GM18505 (cell line): ENCODE measurements at regions not wholly inside any gene's neighbourhood (a gene's known extent, or its start where the extent isn't known, plus 50 kb on each side); places are given as distances from the start of the nearest gene placed in this dataset.

Experiments
- ATAC-seq: cut with Tn5 transposase; IDR thresholded peaks from one replicate; pipeline ENCODE4 v1.9.1; 2021; ENCODE audit not compliant: unreplicated experiment
- POLR2A ChIP-seq: IDR thresholded peaks from 4 replicates; pipeline ENCODE4 v1.6.1; 2011; ENCODE audit warnings: borderline replicate concordance; ENCODE audit not compliant: insufficient read depth, insufficient read length; ENCODE audit errors: extremely low read depth

DNA sequence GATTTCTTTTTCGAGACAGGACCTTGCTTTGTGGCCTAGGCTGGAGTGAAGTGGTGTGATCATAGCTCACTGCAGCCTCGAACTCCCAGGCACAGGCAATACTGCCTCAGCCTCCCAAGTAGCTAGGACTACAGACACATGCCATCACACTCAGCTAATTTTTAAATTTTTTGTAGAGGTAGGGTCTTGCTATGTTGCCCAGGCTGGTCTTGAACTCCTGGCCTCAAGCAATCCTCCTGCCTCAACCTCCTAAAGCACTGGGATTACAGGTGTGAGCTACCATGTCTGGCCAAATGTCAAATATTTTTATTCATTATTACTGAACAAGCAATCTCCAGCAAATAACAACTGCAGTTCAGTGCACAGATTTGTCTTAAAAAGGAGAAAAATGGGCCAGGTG, 131.7 kb upstream of the IFNGR1 start:
- TF ChIP-seq POLR2A = no peak
- ATAC-seq = no peak

- no peak for TF ChIP-seq POLR2A
- ATAC-seq = no peak
These were observed 131.0 kb upstream of the IFNGR1 start for GRCh38 chr6:137349856-137350830.

GRCh38 chr6:137348777-137349176, 129.6 kb upstream of the IFNGR1 start:
- no peak for ATAC-seq
- no peak for TF ChIP-seq POLR2A

- TF ChIP-seq POLR2A = no peak
- ATAC-seq = no peak
These were observed 124.1 kb upstream of the IFNGR1 start for GRCh38 chr6:137343241-137343640.

- TF ChIP-seq POLR2A = no peak
These were observed 123.5 kb upstream of the IFNGR1 start for GRCh38 chr6:137342607-137343190.

GRCh38 chr6:137341681-137342195, 122.6 kb upstream of the IFNGR1 start:
- ATAC-seq = no peak
- no peak for TF ChIP-seq POLR2A

More at GRCh38 chr6:137342607-137343190, 123.5 kb upstream of the IFNGR1 start:
- ATAC-seq = no peak

- no peak for TF ChIP-seq POLR2A
- no peak for ATAC-seq
These were observed 120.9 kb upstream of the IFNGR1 start for GRCh38 chr6:137339929-137340559.

DNA sequence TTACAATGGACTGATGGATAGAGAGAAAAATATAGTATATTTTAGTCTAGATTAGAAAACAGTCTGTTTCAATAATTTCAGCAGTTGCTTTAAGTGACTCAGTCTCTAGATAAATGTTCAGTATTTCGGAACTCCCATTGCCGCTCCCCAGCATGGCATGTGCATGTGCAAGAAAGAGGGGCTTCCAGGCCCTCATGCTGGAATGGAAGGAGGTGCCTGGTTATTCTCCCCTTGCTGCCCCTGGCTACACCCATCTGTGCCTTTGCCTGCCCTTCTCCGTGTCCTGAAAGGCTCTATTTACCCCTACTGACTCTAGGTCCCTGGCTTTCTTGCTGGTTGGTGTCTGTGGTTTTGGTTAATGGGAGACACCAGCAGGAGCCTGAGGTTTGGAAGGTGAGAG, 115.7 kb upstream of the IFNGR1 start:
- TF ChIP-seq POLR2A = no peak
- ATAC-seq = no peak

DNA sequence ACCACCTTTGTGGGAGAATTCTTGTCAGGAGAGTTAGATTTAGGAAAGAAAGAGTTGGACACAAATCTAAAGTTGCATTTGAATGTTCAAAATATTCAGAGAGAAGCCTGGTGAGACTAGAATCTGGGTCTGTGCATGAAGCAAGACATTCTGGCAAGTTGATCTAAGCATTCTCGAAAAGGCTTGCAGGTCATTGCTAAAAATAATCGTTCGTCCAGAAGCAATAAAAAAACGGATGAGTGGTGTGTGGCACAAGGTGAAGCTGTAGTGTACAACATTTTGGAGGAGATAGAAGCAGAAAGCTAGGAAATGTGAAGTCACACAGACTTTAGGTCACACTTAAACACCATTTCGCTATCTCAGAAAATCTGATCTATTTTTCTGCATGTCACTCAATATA, 114.9 kb upstream of the IFNGR1 start:
- no peak for TF ChIP-seq POLR2A
- ATAC-seq = no peak

DNA sequence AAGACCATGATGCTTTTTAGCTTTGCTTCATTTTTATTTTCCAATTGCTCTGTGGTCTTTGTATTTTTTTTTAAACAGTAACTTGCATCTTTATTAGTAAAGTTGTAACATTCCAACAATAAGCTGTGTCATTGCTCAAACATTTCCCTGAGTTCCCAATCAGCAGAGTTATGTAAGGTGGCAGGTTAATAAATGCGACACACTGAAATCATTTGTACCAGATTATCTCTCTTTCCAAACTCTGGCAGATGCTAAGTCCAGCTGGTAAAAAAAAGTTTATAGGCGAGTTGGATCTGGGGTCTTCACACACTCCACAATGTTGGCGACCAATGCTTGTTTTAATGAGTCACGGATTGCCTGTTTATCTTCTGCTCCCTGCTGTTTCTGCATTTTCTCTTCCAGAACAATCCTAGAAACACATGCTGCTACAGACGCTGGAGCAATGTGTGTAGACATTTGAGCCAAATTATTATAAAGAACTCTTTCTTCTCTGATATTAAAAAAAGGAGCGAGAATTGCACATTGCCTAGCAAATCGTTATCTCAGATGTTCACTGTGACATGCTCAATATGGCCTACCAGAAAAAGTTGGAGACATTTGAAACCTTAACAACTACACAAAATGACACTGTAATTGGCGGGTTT, 113.6 kb upstream of the IFNGR1 start:
- ATAC-seq = no peak
- TF ChIP-seq POLR2A = no peak

DNA sequence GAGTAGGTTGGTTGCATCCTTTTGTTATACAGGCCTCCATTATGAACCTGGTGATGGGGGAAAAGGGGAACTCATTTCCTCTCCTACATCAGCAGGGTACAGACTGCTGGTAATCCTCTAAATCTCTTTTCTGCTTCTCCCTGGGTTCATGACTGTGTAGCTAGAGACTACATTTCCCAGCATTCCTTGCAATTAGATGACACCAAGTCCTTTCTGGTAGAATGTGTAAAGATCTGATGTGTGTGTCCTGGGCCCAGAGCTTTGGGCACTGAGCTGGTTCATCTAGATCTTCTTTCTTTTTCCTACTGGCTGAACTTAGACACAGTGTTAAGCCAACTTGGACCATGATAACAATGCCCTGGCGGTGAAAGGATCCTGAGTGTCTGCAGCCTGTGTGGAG, 104.7 kb upstream of the IFNGR1 start:
- no peak for ATAC-seq

DNA sequence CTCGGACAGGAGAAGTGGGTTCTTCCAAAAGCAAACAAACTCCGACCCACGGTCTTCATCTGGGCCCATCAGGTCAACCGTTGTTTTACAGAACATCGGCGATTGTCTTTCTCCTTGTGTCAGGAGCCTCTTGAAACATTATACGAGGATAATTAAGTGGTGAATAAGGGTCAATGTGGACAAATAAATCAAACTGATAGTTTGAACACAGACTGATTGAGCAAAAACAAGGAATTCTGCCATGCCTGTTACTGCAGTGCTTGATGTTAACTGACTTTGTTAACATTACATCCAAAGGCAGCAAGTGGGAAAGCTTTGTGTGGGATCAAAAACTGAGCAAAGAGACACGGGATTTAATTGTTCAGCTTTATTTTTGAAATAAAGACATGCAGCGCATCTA, 101.1 kb upstream of the IFNGR1 start:
- no peak for TF ChIP-seq POLR2A
- no peak for ATAC-seq

More for the DNA sequence above, 104.7 kb upstream of the IFNGR1 start:
- TF ChIP-seq POLR2A = no peak

DNA sequence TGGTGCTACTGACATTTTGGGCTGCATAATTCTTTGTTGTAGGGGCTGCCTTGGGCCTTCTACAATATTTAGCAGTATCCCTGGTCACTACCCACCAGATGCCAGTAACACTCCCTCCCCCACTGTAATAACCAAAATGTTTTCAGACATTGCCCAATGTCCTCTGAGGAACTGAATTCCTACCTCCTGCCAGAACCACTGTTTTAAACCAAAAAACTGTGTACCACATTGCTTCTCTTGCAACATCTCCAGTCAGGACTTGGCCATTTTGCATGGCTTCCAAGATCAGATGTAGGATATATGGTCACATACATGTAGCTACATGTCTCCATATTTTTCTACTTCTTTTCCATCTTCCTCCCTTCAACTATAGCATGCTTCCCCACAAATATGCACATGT, 97.4 kb upstream of the IFNGR1 start:
- ATAC-seq = no peak
- TF ChIP-seq POLR2A = no peak
